A673 (cell line): ENCODE measurements at regions not wholly inside any gene's neighbourhood (a gene's known extent, or its start where the extent isn't known, plus 50 kb on each side); places are given as distances from the start of the nearest gene placed in this dataset.

Experiments
- BruUV-seq: library from RNA; stranded (reverse); fragments of 400-500 nt; replicated peaks from 2 replicates; lab custom pipeline; 2021; lab: Mats Ljungman, UMichigan
- CTCF ChIA-PET: fragments of 300-600 bp; sonication (Branson Sonifier 250); formaldehyde crosslinking; loops from one replicate; lab custom pipeline; 2022; ENCODE audit warnings: antibody characterized with exemption; lab: Charles Lee
- POLR2A ChIA-PET: fragments of 300-600 bp; sonication (Branson Sonifier 250); formaldehyde crosslinking; loops from one replicate; lab custom pipeline; 2022; ENCODE audit warnings: antibody characterized with exemption; ENCODE audit not compliant: low non-redundant PET; lab: Charles Lee
- DNase-seq: peaks from one replicate; pipeline ENCODE4 v3.0.0-alpha.2; 2015; ENCODE audit warnings: low spot score
- H3K27ac ChIP-seq: fragments of 200-600 bp; sonication (generic); 2 replicates; pipeline ENCODE4 v1.5.1; 2016; ENCODE audit warnings: mixed run types, low read depth, mild to moderate bottlenecking, mixed read lengths, antibody characterized with exemption, low read length; ENCODE audit not compliant: poor library complexity, severe bottlenecking
- H3K27me3 ChIP-seq: fragments of 200-600 bp; sonication (generic); replicated peaks from 2 replicates; pipeline ENCODE4 v1.6.1; 2017; ENCODE audit warnings: mixed run types, low read depth, mild to moderate bottlenecking, mixed read lengths, antibody characterized with exemption, low read length; ENCODE audit not compliant: insufficient read depth, poor library complexity
- H3K36me3 ChIP-seq: fragments of 200-600 bp; sonication (generic); 2 replicates; pipeline ENCODE4 v1.6.1; 2016; ENCODE audit warnings: mixed run types, mild to moderate bottlenecking, mixed read lengths, antibody characterized with exemption, low read length; ENCODE audit not compliant: insufficient read depth, poor library complexity, severe bottlenecking
- H3K4me1 ChIP-seq: fragments of 200-600 bp; sonication (generic); 2 replicates; pipeline ENCODE4 v1.6.1; 2017; ENCODE audit warnings: mixed run types, mild to moderate bottlenecking, mixed read lengths, antibody characterized with exemption, low read length; ENCODE audit not compliant: insufficient read depth, poor library complexity, severe bottlenecking
- H3K4me3 ChIP-seq: fragments of 200-600 bp; sonication (generic); 2 replicates; pipeline ENCODE4 v1.5.1; 2016; ENCODE audit warnings: low read depth, mixed run types, mild to moderate bottlenecking, mixed read lengths, low read length; ENCODE audit not compliant: poor library complexity, severe bottlenecking
- H3K9me3 ChIP-seq: fragments of 200-600 bp; sonication (generic); 2 replicates; pipeline ENCODE4 v1.6.1; 2016; ENCODE audit warnings: mixed run types, low read depth, mild to moderate bottlenecking, mixed read lengths, antibody characterized with exemption, low read length; ENCODE audit not compliant: poor library complexity, severe bottlenecking
- EZH2 ChIP-seq: fragments of 200-600 bp; sonication (generic); IDR thresholded peaks from 2 replicates; pipeline ENCODE4 v1.6.1; 2017; ENCODE audit warnings: borderline replicate concordance, low read depth, mild to moderate bottlenecking, mixed read lengths, antibody characterized with exemption, low read length; ENCODE audit not compliant: poor library complexity, severe bottlenecking
- intact Hi-C: fragments of 100-400 bp; cut with micrococcal nuclease; formaldehyde crosslinking; loops from one replicate; pipeline ENCODE4 v1.10.0; 2022; ENCODE audit not compliant: unreplicated experiment
- TF ChIP-seq, protein P1 (sequence below): fragments of 300-800, 200-600 bp; sonication (generic); conservative IDR thresholded peaks from 2 replicates; pipeline ENCODE4 v1.5.1; 2017; ENCODE audit warnings: low read depth, mild to moderate bottlenecking, antibody characterized with exemption, low read length, moderate library complexity, mixed read lengths

GRCh38 chr14:35978561-35978960 is 152.4 kb downstream of the BRMS1L start:
- CTCF ChIA-PET = no interaction called here
- H3K9me3 ChIP-seq = no peaks in the 10 kb centered on the region
- no peak overlapping the region for H3K27ac ChIP-seq
- H3K4me1 ChIP-seq = no peaks in the 10 kb centered on the region
- intact Hi-C loops = no loop called here
- no peaks in the 10 kb centered on the region for H3K27me3 ChIP-seq
- no TSS peak for BruUV-seq
- H3K4me3 ChIP-seq = no peak overlapping the region
- H3K36me3 ChIP-seq = no peaks in the 10 kb centered on the region
- POLR2A ChIA-PET = no interaction called here
- DNase-seq = no peak
- no peak for TF ChIP-seq EZH2
- TF ChIP-seq, protein P1, sequence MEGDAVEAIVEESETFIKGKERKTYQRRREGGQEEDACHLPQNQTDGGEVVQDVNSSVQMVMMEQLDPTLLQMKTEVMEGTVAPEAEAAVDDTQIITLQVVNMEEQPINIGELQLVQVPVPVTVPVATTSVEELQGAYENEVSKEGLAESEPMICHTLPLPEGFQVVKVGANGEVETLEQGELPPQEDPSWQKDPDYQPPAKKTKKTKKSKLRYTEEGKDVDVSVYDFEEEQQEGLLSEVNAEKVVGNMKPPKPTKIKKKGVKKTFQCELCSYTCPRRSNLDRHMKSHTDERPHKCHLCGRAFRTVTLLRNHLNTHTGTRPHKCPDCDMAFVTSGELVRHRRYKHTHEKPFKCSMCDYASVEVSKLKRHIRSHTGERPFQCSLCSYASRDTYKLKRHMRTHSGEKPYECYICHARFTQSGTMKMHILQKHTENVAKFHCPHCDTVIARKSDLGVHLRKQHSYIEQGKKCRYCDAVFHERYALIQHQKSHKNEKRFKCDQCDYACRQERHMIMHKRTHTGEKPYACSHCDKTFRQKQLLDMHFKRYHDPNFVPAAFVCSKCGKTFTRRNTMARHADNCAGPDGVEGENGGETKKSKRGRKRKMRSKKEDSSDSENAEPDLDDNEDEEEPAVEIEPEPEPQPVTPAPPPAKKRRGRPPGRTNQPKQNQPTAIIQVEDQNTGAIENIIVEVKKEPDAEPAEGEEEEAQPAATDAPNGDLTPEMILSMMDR = no peak

DNA sequence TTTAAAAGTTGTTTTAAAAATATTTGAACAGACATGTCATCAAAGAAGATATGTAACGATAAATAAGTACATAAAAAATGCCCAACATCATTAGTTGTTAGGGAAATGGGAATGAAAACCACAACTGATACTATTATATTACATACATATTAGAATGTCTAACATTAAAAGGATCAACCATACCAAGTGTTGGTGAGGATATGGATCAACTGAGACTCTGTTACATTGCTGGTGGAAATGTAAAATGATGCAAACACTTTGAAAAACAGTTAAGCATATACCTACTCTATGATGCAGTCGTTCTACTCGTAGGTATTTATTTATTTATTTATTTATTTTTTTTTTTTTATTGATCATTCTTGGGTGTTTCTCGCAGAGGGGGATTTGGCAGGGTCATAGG is 149.7 kb downstream of the BRMS1L start:
- no peak overlapping the region for H3K4me3 ChIP-seq
- H3K4me1 ChIP-seq = no peaks in the 10 kb centered on the region
- H3K27ac ChIP-seq = no peak overlapping the region
- H3K9me3 ChIP-seq = no peaks in the 10 kb centered on the region
- H3K36me3 ChIP-seq = no peaks in the 10 kb centered on the region
- POLR2A ChIA-PET = no interaction called here
- DNase-seq = no peak
- CTCF ChIA-PET = no interaction called here
- BruUV-seq = no TSS peak
- intact Hi-C loops = no loop called here
- no peaks in the 10 kb centered on the region for H3K27me3 ChIP-seq
- no peak for TF ChIP-seq EZH2
- TF ChIP-seq, protein P1 = no peak

GRCh38 chr14:35973770-35974169 is 147.6 kb downstream of the BRMS1L start:
- CTCF ChIA-PET = no interaction called here
- TF ChIP-seq, protein P1 = no peak
- TF ChIP-seq EZH2 = no peak
- Histone ChIP-seq H3K9me3 (no peaks in the 10 kb centered on the region), H3K27ac (no peak overlapping the region), H3K36me3 (no peaks in the 10 kb centered on the region), H3K4me1 (no peaks in the 10 kb centered on the region), H3K4me3 (no peak overlapping the region), H3K27me3 (peaks cover 7% of the 10 kb centered on the region)
- intact Hi-C loops = no loop called here
- no TSS peak for BruUV-seq
- DNase-seq = no peak
- POLR2A ChIA-PET = no interaction called here
